SKM-1 (cell line): ENCODE measurements at regions not wholly inside any gene's neighbourhood (a gene's known extent, or its start where the extent isn't known, plus 50 kb on each side); places are given as distances from the start of the nearest gene placed in this dataset.

ENCODE experiments used
- DNase-seq: peaks from one replicate; lab custom pipeline; 2025; ENCODE audit not compliant: unreplicated experiment; lab: John Stamatoyannopoulos, UW

- DNase-seq: no peak
Observed at GRCh38 chr7:25545124-25546008, 317.1 kb upstream of the NPVF start.

DNA sequence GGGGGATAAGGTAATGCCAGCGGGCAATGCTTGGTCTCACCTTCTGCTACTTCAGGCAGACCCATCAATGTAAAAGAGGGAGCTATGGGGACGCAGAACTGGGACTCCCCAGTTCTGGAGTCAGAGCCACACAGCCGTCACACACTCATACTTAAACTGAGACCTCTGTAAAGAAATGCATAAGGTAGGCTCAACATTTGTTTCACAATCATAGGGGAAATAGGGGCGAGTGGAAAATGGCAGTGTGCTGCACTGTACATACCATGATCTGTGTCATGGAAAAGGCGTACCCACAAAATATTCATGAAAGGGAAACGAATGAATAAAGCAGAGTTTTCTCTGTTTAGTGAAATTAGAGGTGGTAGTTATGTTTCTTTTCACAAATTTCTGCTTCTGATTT is 318.0 kb upstream of the NPVF start:
- no peak for DNase-seq

DNA sequence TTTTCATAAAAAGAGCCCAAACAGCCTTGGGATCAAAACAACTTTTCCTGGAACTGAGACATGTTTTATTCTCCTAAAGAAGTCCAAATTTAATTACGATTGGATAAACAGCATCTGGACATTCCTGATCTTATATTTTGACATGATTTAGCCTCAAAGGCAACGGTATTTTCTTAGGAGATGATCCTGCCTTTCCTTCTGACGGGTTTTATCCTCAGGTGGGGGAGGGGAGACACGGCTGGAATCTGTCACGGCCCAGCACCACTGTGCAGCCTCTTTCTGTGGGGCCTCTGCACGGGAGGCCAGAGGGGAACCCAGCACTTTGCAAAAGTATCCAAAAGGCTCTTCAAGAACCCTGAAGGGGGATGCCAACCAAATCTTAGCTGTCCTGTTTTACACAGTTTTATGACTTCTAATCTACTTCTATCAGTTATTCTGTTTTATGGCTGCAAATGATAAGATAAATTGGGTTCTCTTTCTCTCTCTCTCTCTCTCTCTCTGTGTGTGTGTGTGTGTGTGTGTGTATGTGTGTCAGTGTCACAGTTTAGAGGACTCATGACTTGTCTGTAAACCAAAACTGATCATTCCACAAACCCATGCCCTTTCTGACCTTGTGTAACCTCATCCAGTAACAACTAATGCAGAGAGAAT is 321.1 kb upstream of the NPVF start:
- DNase-seq: no peak

DNA sequence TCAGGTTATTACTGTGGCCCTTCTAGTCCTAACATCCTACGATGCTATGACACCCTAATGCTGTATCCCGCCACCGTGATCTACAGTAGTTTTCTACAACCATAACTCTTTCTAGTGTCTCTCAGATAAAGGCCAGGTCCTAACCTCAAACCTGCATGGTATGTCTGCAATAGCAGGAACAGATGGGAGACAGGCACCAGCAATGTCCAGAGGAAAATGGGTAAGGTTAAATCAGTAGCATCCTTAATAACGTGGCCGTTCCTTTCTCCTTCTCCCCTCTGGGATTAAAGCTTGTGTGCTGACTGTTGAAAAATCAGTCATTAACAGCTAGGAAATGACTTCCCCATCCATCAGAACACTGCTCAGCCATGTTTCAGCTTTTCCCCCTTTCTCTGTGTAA is 321.9 kb upstream of the NPVF start:
- no peak for DNase-seq

- no peak for DNase-seq
Observed at GRCh38 chr7:25552998-25553397, 324.7 kb upstream of the NPVF start.

- DNase-seq: no peak
Observed at GRCh38 chr7:25553580-25554291, 325.4 kb upstream of the NPVF start.

DNA sequence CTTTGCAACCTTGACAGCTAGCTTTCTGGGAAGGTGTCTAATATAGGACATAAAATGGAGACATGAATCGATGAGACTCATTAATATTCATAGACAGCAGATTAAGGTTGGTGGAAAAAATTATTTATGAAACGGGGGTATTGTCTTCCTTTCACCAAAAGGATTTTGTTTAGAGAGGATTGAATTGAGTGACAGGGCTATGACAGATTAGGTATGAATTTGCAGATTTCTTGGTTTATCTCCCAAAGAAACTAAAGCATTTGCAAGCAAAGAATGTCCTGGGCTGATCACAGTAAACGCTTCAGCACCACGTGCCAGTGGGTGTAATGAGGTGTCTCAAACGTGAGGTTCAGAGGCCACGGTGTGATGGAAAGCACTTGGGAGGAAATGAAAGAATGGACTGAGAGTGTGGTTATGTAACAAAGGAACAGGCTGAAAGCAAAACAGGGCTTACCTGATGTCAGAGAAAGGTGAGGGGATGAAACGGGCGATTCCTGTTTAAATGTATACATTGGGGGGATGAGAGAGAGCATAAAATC is 329.2 kb upstream of the NPVF start:
- DNase-seq: no peak

DNA sequence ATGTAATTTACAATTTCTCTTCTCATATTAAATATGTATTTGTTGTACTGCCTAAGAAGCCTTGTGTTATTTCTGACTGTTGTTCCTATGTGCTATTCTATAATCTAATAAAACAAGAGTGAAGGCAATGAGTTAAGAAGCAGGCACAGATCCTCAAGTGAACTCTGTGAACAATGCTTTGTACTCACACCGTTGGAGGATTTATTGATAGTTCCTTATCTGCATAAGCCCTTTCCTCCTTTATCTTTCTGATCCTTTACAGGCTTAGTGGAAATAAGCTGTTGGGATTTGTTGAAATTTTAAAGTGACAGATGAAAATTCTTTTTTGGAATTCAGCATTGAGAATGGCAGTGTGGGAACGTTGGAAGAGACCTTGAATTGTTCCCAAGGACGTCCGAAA is 329.6 kb upstream of the NPVF start:
- no peak for DNase-seq

DNA sequence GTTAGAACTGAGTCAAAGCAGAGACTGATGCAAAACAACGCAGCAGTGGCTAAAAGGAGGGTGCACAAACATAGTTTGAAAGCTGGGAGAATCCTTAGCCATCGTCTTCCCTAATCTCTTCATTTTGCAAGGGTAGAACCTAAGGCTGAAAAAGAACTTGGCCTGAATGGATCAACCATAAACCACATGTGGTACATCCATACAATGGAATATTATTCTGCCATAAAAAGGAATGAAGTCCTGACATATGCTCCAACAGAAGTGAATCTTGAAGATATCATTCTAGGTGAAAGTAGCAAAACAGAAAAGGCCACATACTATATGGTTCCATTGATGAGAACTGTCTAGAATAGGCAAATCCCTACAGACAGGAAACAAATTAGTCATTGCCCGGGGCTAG is 330.3 kb upstream of the NPVF start:
- DNase-seq: no peak

GRCh38 chr7:25559581-25560367 is 331.5 kb upstream of the NPVF start:
- no peak for DNase-seq

DNA sequence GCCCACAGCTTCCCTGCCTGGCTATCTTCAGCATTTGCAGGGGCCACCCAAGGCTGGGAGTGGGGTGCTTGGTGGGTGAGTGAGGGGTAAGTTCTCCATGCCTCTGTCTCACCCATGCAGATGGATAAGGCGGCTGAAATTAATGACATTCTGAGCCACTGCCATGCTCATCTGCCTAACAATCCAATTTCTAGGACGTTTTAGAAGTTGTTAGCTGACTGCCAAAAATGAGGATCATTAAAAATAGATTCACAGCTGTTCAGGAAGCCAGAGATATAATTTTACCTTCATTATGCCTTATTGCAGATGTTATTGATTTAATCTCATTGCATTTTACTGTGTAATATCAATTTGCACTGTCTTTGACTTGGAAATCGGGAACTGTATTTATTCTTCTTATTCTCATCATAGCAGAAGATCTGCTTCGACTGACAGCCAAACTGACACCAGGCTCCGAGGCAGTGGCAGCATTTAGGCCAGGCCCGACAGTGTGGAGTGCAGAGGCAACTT is 334.4 kb upstream of the NPVF start:
- no peak for DNase-seq

GRCh38 chr7:25565002-25565401 is 336.7 kb upstream of the NPVF start:
- DNase-seq: no peak

DNA sequence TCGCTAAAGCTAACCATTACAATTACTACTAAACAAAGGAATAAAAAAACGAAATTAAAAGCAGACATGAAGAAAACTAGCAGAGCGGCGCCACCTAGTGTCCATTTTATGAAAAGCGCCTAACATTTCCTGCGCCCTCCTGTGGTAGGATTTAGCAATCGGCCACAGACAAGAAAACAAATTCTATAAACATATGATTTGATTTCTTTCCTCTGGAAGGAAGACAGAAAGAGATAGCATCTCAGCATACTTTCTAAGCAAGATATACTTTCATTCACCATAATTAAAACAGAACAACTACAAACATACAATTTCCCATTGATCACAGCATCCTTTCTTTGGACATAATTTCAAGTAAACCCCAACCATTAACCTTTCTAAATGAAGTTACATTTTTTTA is 337.7 kb upstream of the NPVF start:
- DNase-seq: peak; percentile 38

DNA sequence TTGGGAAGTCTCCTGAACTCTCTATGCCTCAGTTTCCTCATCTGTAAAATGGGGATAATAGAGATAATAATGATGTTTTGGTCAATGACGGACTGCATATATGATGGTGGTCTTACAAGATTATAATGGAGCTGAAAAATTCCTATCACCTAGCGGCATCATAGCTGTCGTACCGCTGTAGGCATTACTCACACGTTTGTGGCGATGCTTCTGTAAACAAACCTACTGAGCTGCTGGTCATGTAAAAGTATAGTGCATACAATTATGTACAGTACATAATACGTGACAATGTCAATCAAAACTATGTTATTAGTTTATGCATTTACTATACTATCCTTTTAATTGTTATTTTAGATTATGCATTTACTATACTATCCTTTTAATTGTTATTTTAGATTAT is 339.1 kb upstream of the NPVF start:
- DNase-seq: no peak

DNA sequence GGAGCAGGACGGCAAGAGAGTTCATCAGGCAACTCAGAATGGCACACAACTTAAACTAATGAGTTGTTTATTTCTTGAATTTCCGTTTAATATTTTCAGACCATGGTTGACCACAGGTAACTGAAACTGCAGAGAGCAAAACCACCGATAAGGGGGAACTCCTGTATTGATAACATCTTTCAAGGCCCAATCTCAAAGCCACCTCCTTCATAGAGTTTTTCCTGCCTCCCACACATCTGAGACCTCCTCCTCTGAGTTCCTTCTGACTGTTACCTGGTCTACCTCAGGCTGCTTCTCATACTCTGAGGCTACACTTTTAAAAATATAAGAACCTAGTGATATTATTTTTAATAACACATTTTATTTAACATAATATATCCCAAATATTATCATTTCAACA is 341.5 kb upstream of the NPVF start:
- DNase-seq: no peak

- DNase-seq: no peak
Observed at GRCh38 chr7:25572423-25572822, 344.1 kb upstream of the NPVF start.

GRCh38 chr7:25574828-25575227 is 346.5 kb upstream of the NPVF start:
- DNase-seq: no peak

GRCh38 chr7:25575634-25576033 is 347.3 kb upstream of the NPVF start:
- DNase-seq: no peak

- no peak for DNase-seq
Observed at GRCh38 chr7:25578991-25579777, 350.9 kb upstream of the NPVF start.

DNA sequence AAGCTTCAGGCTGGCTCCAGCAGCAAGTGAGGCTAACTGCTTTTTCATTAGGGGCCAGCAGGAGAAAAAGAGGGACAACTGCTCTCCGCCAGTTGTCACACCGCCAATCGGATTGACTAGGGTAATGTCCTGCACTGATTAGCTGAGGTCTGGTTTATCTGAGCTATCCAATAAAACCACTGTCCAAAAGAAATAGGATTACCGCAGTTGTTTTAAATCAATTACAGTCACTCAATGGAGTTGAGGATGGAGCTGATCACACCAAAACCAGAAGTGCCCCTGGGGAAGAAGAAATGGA is 351.4 kb upstream of the NPVF start:
- DNase-seq: no peak
